CD4-positive, alpha-beta T cell treated with Interleukin-10 for 1 hour (primary cell): ENCODE measurements at regions not wholly inside any gene's neighbourhood (a gene's known extent, or its start where the extent isn't known, plus 50 kb on each side); places are given as distances from the start of the nearest gene placed in this dataset.
"Not testable (repeated sequence)": the region's sequence is repeated elsewhere in the genome, so short reads cannot be mapped to it uniquely, and the experiment has no call there.

Source experiments
- DNase-seq: peaks from one replicate; pipeline ENCODE4 v3.0.0-alpha.2; 2020

DNA sequence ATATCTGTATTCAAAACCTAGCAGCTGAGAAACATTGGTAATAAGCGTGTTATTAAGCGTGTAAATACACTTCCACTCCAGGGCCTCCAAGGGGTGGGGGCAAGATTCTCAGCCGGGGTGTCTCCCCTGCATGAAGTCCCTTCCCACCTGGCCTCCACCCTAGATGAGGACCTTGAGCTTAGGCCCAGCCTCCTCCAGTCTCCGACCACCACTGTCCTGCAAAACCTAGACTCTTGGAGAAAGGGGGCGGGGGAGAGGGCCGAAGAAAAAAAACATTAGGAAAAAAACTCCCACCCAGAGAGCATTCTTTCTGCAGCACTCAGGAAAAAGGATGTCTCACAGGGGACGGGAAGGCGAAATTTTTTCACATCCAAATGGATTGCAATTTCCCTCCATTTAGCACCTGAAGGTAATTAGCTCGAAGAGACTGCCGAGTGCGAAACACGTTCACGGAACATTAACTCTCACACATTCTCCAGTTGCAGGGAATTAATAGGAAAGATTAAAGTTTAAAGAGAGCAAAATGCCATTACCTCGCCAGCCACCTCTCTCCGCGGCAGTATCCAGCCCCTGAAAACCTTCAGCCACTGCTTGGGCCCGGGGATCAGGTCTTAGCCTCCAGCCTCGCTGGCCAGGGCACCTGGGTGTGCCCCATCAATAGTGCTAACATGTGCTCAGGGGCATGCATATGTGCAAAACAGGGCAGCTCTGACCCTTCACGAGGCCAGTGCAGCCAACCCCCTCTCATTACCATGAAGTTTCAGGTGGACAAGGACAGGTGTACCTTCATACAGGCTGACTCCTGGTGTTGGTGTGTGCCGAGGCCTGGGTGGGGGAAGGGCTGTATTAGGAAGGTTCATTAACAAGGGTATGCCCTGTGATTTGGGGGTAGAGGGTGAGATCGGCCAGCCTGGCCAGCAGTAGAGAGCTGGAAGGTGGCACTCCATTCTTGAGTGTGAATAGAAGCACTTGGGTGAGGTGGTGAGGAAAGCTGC lies 77.2 kb downstream of the HIF1AN start:
- DNase-seq, result no peak

DNA sequence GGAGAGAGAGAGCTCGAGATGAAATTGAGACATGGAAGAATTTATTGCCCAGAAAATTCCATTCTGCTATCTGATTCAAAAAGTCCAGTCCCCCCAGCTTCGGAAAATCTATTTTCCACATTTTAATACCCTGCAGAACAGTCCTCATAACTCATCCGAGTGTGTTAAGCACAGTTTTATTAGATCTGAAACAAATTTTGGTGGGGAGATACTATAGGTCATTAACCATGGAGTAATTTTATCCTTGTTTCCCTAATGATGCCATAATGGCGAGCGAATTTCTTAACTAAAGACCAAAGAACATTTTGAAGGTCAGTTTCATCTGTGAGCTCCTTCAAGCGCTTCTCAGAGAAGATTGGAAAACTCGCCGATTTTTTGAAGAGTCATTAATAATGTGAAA lies 78.1 kb downstream of the HIF1AN start:
- DNase-seq, result no peak

- no peak for DNase-seq
Measured at GRCh38 chr10:100614429-100615095, 78.8 kb downstream of the HIF1AN start.

GRCh38 chr10:100615241-100615640 lies 79.5 kb downstream of the HIF1AN start:
- no peak for DNase-seq

DNA sequence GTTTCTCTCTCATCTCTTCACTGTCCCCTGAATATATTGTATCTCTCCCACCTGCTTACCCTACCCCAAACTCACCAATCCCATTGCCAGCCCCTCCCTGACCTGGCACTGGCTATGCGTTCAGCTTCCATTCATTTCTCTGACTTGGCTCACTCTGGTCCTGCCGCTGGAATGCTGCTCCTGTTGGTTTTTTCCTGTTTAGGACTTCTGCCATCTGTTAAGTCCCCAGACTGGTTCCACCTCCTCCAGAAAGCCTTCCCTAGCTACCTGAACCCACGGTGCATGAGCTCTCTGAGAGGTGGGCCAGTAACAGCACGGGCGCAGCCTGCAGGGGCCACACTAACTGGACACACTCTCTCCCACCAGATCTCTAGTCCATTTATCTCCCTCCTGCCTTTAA lies 80.2 kb downstream of the HIF1AN start:
- DNase-seq, result no peak

DNA sequence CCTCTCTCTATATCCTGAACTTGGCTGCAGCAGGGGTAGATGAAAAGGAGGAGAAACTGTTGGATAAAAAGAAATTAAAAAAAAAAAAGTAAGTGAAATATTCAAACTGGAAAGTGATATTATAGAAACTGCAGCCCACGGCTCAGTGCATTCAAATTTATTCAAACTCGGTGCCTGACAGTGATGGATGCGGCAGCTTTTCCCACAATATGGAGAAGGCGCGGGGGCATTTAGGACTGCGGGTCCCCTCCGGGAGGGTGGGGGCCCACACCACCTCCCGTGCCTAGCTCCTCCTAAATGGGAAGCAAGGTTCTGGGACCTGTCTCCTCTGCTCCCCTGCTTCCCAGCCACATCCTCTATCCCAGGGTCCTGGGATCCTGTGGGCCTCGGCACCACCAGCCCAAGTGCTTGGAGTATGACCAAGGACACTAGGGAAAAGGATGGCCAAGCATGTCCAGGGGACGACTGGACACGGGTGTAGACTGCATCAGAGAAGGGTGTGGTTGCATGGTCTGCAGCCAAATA lies 82.4 kb downstream of the HIF1AN start:
- DNase-seq, result no peak

GRCh38 chr10:100618632-100619255 lies 83.0 kb downstream of the HIF1AN start:
- DNase-seq, result no peak

GRCh38 chr10:100620087-100620835 lies 84.5 kb downstream of the HIF1AN start:
- DNase-seq, result no peak

DNA sequence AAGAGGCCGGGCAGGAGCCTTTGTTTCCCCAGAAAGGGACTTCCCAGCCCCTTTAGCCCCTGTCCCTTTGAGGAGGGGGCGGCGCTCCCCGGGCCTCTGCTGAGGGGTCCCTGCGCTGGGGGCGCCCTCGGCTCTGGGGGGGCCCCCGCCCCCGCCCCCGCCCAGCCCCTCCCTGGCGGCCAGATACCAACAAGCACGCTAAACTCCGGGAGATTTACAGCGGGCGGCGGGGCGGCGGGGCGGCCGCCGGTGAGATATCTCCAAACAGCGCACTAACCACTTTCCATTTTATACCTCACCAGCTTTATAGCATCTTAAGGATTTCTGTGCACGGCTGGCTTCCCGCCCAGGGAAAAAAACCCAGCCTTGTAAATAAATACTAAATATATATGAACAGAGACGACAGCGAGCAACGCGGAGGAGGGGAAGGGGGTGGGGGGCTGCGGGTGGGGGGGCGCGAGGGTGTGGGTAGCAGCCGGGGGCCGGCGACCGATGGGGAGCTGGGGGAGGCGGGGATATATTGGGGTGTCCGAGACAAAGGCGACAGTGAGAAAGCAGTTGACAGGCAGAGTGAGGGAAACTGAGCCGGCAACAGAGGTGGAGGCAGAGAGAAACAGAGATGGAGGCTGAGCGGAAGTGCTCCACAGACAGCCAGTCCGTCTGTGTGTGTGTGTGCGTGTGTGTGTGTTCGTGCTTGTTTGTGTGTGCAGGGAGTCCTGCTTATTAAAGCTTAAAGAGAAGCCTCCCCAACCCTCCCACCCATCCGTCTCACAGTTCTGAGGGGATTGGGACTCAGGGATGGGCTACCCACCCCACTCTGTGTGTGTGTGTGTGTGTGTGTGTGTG lies 85.8 kb downstream of the HIF1AN start:
- DNase-seq, result peak; percentile 57

- no peak for DNase-seq
Measured at GRCh38 chr10:100622946-100623345, 87.2 kb downstream of the HIF1AN start.

- no peak for DNase-seq
Measured at GRCh38 chr10:100623521-100624230, 87.9 kb downstream of the HIF1AN start.

- no peak for DNase-seq
Measured at GRCh38 chr10:100624298-100624697, 88.6 kb downstream of the HIF1AN start.

GRCh38 chr10:100625816-100626215 lies 90.1 kb downstream of the HIF1AN start:
- DNase-seq, result no peak

- no peak for DNase-seq
Measured at GRCh38 chr10:100628061-100628460, 92.3 kb downstream of the HIF1AN start.

- no peak for DNase-seq
Measured at GRCh38 chr10:100631192-100631591, 95.4 kb downstream of the HIF1AN start.

DNA sequence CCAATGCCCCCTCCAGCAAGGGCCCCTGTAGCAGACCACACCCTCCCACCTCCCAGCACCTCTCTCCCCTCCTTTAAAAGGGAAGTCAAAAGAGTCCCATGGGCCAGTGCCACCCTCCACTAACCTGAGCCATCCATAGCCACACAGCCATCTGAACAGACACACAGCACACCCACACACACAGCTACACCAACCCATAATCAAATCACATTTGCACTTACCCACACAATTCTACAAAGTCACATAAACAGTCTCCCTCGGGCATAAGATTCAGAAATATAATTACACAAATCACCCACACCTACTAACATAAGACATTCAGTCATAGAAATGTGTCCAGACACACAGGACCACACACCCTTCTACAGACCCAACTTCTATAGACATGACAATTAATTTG lies 96.3 kb downstream of the HIF1AN start:
- no peak for DNase-seq

DNA sequence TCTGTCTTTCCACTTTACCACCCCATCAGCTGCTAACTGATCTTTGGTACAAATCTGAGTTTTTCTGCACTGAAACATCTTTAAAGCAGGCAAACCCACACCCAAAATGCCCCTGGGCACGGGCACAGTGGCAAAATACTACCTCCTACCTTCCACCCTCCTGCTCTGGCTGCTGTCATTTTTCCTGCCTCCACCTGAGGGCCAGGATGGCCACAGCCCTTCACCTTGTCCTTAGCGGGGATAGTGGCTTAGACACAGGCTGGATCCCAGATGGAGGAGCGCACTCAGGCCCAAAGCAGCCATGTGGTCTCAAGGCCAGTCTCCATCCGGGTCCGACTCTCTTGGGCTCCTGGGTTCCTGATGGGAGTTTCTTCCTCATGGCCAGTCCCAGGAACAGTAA lies 98.3 kb downstream of the HIF1AN start:
- DNase-seq, result no peak

DNA sequence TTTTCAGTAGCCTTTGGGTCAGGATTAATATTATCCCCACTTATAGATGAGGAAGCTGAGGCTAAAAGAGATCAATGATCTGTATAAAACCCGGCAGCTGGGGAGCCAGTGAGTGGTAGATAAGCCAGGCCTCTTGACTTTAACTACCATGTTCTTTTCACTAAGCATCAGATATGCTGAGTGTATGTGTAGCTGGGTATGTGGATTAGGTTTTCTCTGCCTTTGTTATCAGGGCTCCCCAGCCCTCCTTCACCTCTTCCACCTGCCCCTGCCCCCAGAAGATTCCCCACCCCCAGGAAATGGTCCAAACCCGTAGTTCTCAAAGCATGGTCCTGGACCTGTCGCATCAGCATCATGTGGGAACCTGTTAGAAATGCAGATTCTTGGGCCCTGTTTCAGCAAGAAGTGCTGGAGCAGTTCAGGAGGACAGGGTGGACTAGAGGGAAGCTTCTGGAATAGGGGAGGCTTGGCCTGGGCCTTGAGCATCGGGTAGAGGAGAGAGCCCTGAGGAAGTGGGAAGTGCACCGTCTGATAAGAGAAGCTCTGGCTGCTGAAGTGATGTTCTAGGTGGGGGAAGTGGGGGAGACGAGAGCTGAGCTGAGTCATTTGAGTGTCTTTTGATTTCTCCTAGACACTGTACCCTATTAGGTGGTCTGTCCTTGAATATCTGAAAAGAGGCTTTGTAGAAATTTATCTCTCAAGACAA lies 101.3 kb downstream of the HIF1AN start:
- no peak for DNase-seq

DNA sequence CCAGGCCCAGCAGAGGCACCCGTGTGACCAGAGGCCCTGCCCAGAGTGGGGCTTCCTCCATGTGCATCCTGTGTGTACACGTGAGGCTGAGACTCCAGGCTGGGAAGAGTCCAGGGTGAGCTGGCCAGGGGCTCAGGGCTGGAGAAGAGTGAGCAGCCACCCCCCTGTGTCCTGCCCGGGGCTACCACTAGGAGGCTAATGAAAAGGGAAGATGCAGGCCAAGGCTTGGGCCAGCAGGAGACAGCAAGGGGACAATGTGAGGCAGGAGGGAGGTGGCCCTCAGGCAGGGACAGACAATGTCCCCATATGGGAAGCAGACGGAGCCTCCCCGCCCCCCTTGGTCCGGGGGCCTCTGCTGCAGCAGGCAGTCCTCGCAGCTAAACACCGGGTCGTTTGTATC lies 102.0 kb downstream of the HIF1AN start:
- DNase-seq, result no peak

GRCh38 chr10:100638969-100639368 lies 103.2 kb downstream of the HIF1AN start:
- DNase-seq, result not testable (repeated sequence)
